Endothelial cell of umbilical vein (primary cell): ENCODE measurements at regions not wholly inside any gene's neighbourhood (a gene's known extent, or its start where the extent isn't known, plus 50 kb on each side); places are given as distances from the start of the nearest gene placed in this dataset.

ENCODE experiments used
- EZH2 ChIP-seq: IDR thresholded peaks from 2 replicates; pipeline ENCODE4 v1.6.1; 2012; ENCODE audit warnings: borderline replicate concordance, low read depth, mild to moderate bottlenecking, moderate library complexity, low read length, inconsistent platforms; ENCODE audit not compliant: severe bottlenecking
- POLR2A ChIP-seq: IDR thresholded peaks from 2 replicates; pipeline ENCODE4 v1.6.1; 2012; ENCODE audit warnings: low read depth, mild to moderate bottlenecking, control low read depth, low read length
- TF ChIP-seq, protein P1 (sequence below), 2 donors: IDR thresholded peaks; 1 replicate in 1 of 2; 2 replicates in 1 of 2; pipeline ENCODE4 v1.5.1; 2011; ENCODE audit warnings: low read length in 2 of 2, mild to moderate bottlenecking in 2 of 2, moderate library complexity in 2 of 2, control low read depth in 1 of 2, inconsistent platforms in 1 of 2, low read depth in 1 of 2; ENCODE audit not compliant: insufficient read depth in 1 of 2; ENCODE audit errors: extremely low read depth in 1 of 2
- TF ChIP-seq, protein P2 (sequence below): IDR thresholded peaks from 2 replicates; pipeline ENCODE4 v1.6.1; 2011; ENCODE audit not compliant: insufficient read depth, insufficient read length

DNA sequence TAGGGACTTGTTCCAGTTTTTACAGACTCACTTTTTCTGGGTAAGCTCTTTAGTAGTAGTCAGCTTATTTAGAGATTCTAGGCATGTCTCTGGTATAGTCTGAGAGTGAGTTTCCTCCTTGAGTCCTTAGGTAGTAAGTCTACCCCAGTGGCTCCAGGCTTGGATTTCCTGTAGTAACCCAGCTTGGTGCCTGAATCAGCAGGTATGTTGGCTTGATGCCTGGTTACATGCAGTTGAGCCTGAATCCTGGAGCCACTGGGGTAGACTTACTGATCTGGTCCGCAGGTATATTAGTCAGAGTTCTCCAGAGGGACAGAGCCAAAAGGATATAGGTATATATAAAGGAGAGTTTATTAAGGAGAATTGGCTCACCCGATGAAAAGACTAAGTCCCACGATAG lies 85.8 kb upstream of the RBMS3 start:
- TF ChIP-seq, protein P1, sequence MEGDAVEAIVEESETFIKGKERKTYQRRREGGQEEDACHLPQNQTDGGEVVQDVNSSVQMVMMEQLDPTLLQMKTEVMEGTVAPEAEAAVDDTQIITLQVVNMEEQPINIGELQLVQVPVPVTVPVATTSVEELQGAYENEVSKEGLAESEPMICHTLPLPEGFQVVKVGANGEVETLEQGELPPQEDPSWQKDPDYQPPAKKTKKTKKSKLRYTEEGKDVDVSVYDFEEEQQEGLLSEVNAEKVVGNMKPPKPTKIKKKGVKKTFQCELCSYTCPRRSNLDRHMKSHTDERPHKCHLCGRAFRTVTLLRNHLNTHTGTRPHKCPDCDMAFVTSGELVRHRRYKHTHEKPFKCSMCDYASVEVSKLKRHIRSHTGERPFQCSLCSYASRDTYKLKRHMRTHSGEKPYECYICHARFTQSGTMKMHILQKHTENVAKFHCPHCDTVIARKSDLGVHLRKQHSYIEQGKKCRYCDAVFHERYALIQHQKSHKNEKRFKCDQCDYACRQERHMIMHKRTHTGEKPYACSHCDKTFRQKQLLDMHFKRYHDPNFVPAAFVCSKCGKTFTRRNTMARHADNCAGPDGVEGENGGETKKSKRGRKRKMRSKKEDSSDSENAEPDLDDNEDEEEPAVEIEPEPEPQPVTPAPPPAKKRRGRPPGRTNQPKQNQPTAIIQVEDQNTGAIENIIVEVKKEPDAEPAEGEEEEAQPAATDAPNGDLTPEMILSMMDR (IDR thresholded peaks at IDR 0.05; ENCODE audit: extremely low read depth in 1 of 2, insufficient read depth in 1 of 2, low read depth in 1 of 2, low read length in 2 of 2), result no peak
- TF ChIP-seq EZH2 (no peak), POLR2A (no peak)
- TF ChIP-seq, protein P2, sequence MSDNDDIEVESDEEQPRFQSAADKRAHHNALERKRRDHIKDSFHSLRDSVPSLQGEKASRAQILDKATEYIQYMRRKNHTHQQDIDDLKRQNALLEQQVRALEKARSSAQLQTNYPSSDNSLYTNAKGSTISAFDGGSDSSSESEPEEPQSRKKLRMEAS, result no peak
